NCI-H345 treated with DMSO at 0.1 percent for 48 hours (cell line): ENCODE measurements at regions not wholly inside any gene's neighbourhood (a gene's known extent, or its start where the extent isn't known, plus 50 kb on each side); places are given as distances from the start of the nearest gene placed in this dataset.

Experiments used
- DNase-seq: peaks from one replicate; lab custom pipeline; 2025; ENCODE audit not compliant: unreplicated experiment; lab: John Stamatoyannopoulos, UW

DNA sequence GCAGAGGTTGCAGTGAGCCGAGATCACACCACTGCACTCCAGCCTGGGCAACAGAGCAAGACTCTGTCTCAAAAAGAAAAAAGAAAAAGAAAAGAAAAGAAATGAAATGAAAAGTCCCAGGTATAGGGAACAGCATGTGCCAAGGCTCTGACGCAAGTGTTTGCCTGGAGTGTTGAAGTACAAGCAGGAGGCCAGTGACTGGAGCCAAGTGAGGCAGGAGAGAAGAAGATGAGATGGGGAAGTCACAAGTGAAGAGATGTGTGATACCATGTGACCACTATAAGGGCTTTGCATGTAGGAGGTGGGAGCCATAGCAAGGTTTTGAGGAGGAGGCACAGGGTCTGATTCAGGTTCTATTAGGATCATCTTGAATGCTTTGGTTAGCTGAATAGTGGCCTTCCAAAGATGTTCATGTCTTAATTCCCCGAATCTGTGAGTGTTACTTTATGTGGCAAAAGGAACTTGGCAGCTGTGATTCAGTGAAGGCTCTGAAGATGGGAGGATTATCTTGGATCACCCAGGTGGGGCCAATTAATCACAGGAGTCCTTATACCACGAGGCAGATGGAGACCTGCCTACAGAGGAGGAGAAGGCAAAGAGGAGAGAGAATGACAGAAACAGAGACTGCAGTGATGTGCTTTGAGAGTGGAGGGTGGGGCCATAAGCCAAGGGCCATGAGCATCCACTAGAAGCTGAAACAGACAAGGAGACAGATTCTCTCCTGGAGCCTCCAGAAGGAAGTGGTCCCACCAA is 91.1 kb upstream of the PTPN1 start:
- no peak for DNase-seq

DNA sequence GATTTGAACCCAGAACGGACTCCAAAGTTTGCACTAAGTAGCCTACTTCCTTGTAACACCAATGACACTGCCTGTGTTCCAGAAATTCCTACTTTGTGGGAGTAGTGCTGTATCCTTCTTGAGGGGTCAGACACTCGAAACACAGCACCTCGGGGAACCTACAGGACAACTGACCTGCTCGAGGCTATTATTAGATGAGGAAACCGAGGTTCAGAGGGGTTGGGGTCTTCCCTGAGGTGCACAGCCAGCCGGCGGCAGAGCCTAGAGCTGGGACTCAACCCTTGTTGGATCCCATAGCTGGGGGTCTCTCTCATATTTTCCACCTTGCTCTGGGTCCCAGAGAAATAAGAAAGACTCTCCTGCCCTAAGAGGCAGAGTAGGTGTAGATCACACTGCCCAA is 89.8 kb upstream of the PTPN1 start:
- DNase-seq = no peak

GRCh38 chr20:50421356-50422340 is 88.5 kb upstream of the PTPN1 start:
- DNase-seq = no peak

- DNase-seq = no peak
These were observed 86.4 kb upstream of the PTPN1 start for GRCh38 chr20:50423758-50424157.

DNA sequence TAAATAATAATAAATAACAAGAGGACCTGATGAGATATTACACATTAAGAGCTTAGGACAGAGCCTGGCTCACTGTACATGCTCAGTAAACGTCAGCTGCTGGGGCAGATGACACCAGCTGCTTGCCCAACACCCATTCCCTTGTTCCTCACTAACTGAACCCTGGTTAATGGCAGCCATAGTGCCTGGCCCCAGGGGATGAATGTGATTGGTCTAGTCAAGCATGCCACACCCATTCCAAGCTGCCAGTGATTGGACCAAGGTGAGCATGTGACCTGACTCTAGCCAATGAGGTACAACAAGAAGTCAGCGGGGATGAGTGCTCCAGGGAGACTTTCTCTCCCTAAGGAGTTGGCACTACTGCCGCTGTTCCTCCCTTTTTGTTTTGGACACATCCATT is 85.1 kb upstream of the PTPN1 start:
- no peak for DNase-seq

- DNase-seq = no peak
These were observed 83.1 kb upstream of the PTPN1 start for GRCh38 chr20:50426866-50427718.

- DNase-seq = no peak
These were observed 82.5 kb upstream of the PTPN1 start for GRCh38 chr20:50427719-50428083.

DNA sequence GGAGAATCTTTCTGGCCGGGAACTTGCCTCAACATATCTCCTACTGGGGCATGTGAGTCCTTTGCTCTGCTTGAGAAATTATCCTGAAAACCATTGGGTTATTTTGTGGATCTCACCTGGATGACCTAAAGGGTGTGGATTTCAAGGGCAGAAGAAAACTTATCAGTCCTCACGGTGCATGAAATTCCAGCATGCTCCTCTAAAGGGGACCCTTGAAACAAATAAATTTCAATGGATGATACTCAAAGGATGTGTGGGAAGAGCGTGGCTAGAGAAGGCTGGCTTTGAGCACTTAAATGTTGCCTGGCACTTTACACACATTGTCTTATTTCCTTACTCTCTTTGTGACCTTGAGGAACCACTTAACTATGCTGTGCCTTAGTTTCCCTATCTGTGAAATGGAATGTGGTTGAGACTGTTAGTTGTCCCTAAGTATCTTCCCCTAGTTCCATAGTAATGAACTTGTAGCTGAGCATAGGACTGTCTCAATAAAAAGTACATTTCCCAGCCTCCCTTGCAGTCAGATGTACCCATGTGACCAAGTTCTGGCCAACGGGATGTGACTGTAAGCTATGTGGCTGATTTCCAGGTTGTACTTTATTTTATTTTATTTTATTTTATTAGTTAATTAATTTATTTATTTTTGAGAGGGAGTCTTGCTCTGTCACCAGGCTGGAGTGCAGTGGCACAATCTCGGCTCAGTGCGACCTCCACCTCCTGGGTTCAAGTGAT is 81.9 kb upstream of the PTPN1 start:
- no peak for DNase-seq

DNA sequence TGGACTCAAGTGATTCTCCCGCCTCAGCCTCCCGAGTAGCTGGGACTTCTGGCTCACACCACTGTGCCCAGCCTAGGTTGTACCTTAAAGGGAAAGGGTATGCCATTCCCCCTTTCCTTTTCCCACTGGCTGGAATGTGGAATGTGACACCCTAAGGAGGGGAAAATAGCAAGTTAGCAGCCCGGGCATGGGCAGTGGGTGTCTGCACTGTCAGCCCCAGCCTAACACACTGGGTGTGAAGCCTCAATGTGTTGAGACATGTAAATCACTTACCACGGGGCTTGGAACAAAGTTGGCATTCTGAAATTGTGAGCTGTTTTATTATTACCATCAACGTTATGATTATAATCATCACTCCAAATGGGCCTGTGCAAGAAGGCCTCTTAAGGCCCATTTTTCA is 80.8 kb upstream of the PTPN1 start:
- DNase-seq = no peak

DNA sequence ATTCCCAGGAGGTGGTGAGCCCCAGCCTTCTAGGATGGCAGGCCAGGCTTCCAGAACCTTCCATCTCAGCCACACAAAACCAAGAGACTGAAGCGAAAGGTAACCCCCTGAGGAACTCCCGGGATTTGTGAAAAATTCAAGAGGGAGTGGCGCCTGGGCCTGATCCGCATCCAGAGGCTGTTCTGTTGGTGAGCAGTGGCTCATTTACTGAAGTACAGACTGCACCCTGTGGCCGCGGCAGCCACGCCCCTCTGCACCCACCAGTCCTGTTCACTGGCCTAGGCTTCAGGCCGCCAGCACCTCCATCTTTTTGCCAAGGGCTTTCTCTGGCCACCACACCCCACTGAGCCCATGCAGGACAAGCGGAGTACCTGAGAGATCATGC is 79.1 kb upstream of the PTPN1 start:
- no peak for DNase-seq

DNA sequence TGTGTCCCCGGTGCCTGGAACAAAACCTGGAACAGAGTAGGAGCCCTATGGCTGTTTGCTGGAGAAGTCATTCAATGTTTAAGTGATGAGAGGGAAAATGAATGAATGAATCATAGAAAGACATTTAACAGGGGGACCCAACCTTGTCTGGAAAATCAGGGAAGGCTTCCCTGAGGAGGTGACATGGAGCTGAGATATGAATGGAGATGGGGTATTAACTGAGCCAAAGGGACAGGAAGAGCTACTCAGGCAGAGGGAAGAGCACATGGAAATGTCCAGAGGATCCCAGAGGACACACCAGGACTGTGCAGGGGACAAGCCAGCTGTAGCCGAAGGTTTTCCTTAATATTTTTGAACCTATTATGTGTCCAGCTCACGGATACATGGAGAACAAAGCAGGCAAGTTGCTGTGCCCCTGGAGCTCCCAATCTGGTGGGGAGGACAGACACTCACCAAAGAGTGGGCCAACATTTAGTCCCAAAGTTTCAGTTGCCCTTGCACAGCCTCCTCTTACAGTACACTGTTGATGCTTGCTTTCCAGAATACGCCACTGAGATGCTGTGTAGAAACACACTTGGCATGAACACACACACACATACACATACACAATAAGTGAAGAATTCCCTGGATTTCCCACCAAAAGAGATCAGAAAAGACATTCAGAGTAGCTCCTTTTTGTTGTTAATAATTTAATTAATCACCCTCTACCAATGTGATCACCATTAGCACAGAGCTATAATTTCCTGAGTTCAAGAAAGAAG is 77.0 kb upstream of the PTPN1 start:
- DNase-seq = no peak

DNA sequence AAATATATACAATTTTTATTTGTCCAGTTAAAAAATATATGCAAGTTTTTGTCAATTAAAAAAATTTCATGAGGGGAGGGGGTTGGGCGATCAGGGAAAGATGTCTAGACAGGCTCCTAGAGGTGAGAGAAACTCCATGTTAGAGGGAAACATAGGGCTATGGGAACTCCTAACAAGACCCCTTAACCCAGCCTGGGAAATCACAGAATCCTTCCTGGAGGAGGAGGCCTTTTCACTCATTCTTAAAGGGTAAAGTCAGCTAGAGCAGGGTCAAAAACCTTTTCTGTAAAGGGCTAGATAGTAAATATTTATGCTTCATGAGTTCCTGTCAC is 75.9 kb upstream of the PTPN1 start:
- no peak for DNase-seq

DNA sequence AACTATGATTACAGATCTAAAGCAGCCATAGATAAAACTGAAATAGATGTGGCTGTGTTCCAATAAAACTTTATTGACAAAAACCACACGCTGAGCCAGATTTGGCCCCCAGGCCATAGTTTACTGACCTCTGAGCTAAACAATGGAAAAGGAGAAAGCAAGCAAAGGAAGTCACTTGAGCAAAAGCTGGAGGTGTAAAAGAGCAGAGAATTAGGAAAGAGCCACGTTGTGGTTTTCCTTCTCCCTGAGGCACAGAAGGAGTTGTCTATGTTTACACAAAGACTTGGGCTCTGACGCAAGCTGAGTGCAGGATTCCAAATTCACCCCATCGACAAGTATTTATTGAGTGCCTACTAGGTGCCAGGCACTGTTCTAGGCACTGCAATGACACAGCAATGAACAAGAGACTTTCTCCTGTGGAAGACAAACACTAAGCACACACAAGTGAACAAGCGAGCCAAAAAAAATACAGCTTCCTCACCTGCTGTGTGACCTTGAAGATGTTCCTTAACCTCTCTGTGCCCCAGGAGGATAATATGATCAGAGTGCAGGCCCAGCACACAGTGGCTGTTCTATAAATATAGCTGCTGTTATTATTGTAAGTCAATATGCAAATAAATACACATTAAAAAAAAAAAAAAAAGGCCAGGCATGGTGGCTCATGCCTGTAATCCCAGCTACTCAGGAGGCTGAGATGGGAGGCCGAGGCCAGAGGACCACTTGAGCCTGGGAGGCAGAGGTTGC is 75.4 kb upstream of the PTPN1 start:
- DNase-seq = no peak

DNA sequence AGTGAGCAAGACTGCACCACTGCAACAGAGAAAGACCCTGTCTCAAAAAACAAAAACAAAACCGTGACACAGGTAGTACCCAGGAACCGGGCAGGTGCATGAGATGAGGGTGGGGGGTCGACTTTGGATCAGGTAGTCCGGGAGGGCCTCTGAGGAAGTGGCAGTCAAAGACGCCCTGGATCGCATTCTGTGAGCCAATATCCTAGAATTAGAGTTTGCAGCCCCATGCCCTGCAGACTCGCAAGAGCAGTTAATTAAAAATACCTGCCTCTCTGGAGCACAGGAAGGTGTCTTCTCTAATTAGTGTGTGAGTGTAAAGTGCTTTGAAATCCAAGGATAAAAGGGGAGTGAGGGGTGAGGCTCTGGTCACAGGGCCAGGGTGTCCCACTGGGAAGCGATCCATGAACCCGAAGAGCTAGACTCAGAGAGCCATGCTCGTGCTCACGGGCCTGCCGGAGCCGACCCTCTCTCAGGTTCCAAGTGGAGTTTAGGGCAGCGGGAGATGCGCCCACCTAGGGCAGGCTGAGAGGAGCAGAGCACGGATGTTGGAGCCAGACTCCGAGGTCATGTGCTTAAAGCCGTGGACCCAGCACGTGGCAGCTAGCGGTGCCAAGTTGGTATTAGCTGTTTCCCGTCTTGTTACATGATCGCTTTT is 74.7 kb upstream of the PTPN1 start:
- DNase-seq = no peak

- no peak for DNase-seq
These were observed 74.0 kb upstream of the PTPN1 start for GRCh38 chr20:50436052-50436656.

DNA sequence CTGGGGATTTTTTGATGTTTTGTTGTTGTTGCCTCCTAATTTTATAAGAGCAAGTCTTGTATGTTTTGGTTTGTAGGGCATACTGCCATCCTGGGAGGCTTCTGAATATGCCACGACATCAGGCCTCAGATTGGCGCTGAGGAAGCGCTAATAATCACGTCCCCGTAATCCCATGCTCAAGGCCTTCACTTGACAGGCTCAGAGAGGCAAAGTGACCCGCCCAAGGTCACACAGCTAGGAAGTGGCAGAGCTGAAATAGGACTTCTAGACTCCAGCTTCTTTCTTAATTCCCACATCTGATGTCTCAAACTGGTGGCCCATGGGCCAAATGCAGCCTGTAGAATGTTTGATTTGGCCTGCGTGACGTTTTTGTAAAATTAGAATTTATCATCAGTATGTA is 73.5 kb upstream of the PTPN1 start:
- no peak for DNase-seq

GRCh38 chr20:50438986-50439407 is 71.2 kb upstream of the PTPN1 start:
- no peak for DNase-seq
